HepG2 (cell line): ENCODE measurements at regions not wholly inside any gene's neighbourhood (a gene's known extent, or its start where the extent isn't known, plus 50 kb on each side); places are given as distances from the start of the nearest gene placed in this dataset.
"Not testable (repeated sequence)": the region's sequence is repeated elsewhere in the genome, so short reads cannot be mapped to it uniquely, and the experiment has no call there.

Experiments
- ATAC-seq: fragments of 200-7000 bp; cut with Tn5 transposase; 3 replicates; pipeline ENCODE4 v1.9.1; 2020; ENCODE audit warnings: mild to moderate bottlenecking, moderate library complexity
- BruUV-seq: library from RNA; stranded (reverse); fragments of 400-500 nt; replicated peaks from 2 replicates; lab custom pipeline; 2021; lab: Mats Ljungman, UMichigan
- CTCF ChIA-PET: fragments of 300-600 bp; formaldehyde crosslinking; extraction: SDS; loops from one replicate; lab custom pipeline; 2021; ENCODE audit warnings: low total read pairs, inconsistent platforms, low intra/inter-chr PET ratio; lab: Yijun Ruan, JAX
- POLR2A ChIA-PET: fragments of 350-600 bp; sonication (Branson Sonifier 250); formaldehyde crosslinking; loops from one replicate; lab custom pipeline; 2020; ENCODE audit warnings: antibody characterized with exemption, inconsistent platforms; lab: Yijun Ruan, JAX
- DNase-seq: peaks from one replicate; pipeline ENCODE4 v3.0.0-alpha.2; 2015; ENCODE audit warnings: low spot score
- FAIRE-seq: peaks from 3 replicates; lab custom pipeline; 2011; peaks lifted over from hg19 to GRCh38; lab: Jason Lieb, UNC
- H2AFZ ChIP-seq: one replicate; pipeline ENCODE4 v1.6.1; 2011; ENCODE audit warnings: low read length, inconsistent platforms
- H3K27ac ChIP-seq: fragments of 300-600 bp; 3 replicates; pipeline ENCODE4 v1.8.0; 2011; ENCODE audit warnings: mixed run types, mild to moderate bottlenecking, mixed read lengths, low read length, inconsistent platforms; ENCODE audit not compliant: insufficient read depth; ENCODE audit errors: extremely low read length
- H3K27me3 ChIP-seq, 2 experiments: fragments of 200-600 bp in 1 of 2; 2 replicates in 1 of 2; 3 replicates in 1 of 2; pipeline versions ENCODE4 v1.6.0 to v1.8.0; 2011; ENCODE audit warnings: low read length in 2 of 2, mild to moderate bottlenecking in 2 of 2, moderate library complexity in 2 of 2, inconsistent platforms in 1 of 2; ENCODE audit not compliant: insufficient read depth in 2 of 2, control insufficient read depth in 1 of 2
- H3K36me3 ChIP-seq, 2 experiments: fragments of 200-600 bp in 1 of 2; replicated peaks in 1 of 2; 2 replicates in 1 of 2; 3 replicates in 1 of 2; pipeline versions ENCODE4 v1.5.1 to v1.8.0; 2011; ENCODE audit warnings: low read length in 2 of 2, inconsistent platforms in 1 of 2; ENCODE audit not compliant: insufficient read depth in 2 of 2, control insufficient read depth in 1 of 2
- H3K4me1 ChIP-seq: 2 replicates; pipeline ENCODE4 v1.5.1; 2012; ENCODE audit warnings: low read length, inconsistent platforms; ENCODE audit not compliant: insufficient read depth
- H3K4me2 ChIP-seq: 2 replicates; pipeline ENCODE4 v1.6.0; 2011; ENCODE audit warnings: low read depth, low read length, inconsistent platforms
- H3K4me3 ChIP-seq, 3 experiments: fragments of 200-600 bp in 1 of 3; sonication (generic), shearing (Covaris generic) in 1 of 3; replicated peaks in 1 of 3; 2 replicates each; pipeline ENCODE4 v1.5.1; 2011 to 2016; ENCODE audit warnings: low read length in 3 of 3, inconsistent platforms in 2 of 3, low read depth in 2 of 3, mild to moderate bottlenecking in 2 of 3, control low read depth in 1 of 3, mixed read lengths in 1 of 3; ENCODE audit not compliant: insufficient read depth in 1 of 3
- H3K79me2 ChIP-seq: one replicate; pipeline ENCODE4 v1.6.1; 2011; ENCODE audit warnings: low read length, inconsistent platforms; ENCODE audit not compliant: insufficient read depth
- H3K9ac ChIP-seq: 2 replicates; pipeline ENCODE4 v1.6.0; 2011; ENCODE audit warnings: mild to moderate bottlenecking, low read depth, low read length, inconsistent platforms; ENCODE audit not compliant: insufficient read depth
- H3K9me3 ChIP-seq: 2 replicates; pipeline ENCODE4 v1.5.1; 2012; ENCODE audit warnings: mild to moderate bottlenecking, low read length
- H4K20me1 ChIP-seq: 2 replicates; pipeline ENCODE4 v1.6.0; 2011; ENCODE audit warnings: inconsistent platforms, mild to moderate bottlenecking, low read length, moderate library complexity; ENCODE audit not compliant: insufficient read depth
- ARID5B ChIP-seq: IDR thresholded peaks from 2 replicates; pipeline ENCODE4 v1.4.0; 2020; ENCODE audit warnings: mild to moderate bottlenecking, missing genetic modification reagents
- GZF1 ChIP-seq: sonication (generic); formaldehyde crosslinking; IDR thresholded peaks from 2 replicates; pipeline ENCODE4 v1.5.1; 2020; ENCODE audit warnings: mild to moderate bottlenecking, missing genetic modification reagents
- NFE2L2 ChIP-seq: fragments of 150-350 bp; IDR thresholded peaks from 2 replicates; pipeline ENCODE4 v1.6.1; 2014; ENCODE audit warnings: low read length
- POLR2G ChIP-seq: fragments of 200-400 bp; formaldehyde crosslinking; IDR thresholded peaks from 2 replicates; pipeline ENCODE4 v1.6.1; 2018; ENCODE audit warnings: mild to moderate bottlenecking, low read depth, low read length, moderate library complexity
- RARG ChIP-seq: sonication (generic); formaldehyde crosslinking; IDR thresholded peaks from 2 replicates; pipeline ENCODE4 v1.4.0; 2020; ENCODE audit warnings: low read depth, mild to moderate bottlenecking, missing genetic modification reagents
- RFX5 ChIP-seq: IDR thresholded peaks from 2 replicates; pipeline ENCODE4 v1.6.1; 2011; ENCODE audit warnings: low read depth, low read length, improper control_type of control experiment
- THAP8 ChIP-seq: sonication (generic); formaldehyde crosslinking; IDR thresholded peaks from 2 replicates; pipeline ENCODE4 v1.5.1; 2020; ENCODE audit warnings: missing genetic modification reagents, mild to moderate bottlenecking, borderline replicate concordance
- WGBS: methylation state at CpG from one replicate; pipeline ENCODE4 v1.1.6; 2017; ENCODE audit warnings: low lambda C conversion rate; 5-methylcytosine and 5-hydroxymethylcytosine counted together
- in situ Hi-C: cut with HindIII; loops from 2 replicates; pipeline ENCODE4 v1.10.0; 2017; ENCODE audit warnings: low pct_unique_long_range_greater_than_20kb; ENCODE audit not compliant: extremely low pct_ligation_motif_present
- intact Hi-C: fragments of 100-400 bp; cut with micrococcal nuclease; formaldehyde crosslinking; loops from one replicate; pipeline ENCODE4 v1.10.0; 2022; ENCODE audit not compliant: unreplicated experiment

GRCh38 chr5:36508331-36508730, 98.1 kb upstream of the SLC1A3 start:
- POLR2A ChIA-PET, BruUV-seq: not testable (repeated sequence)

GRCh38 chr5:36513647-36514046, 92.8 kb upstream of the SLC1A3 start:
- ATAC-seq, H3K4me1 ChIP-seq, intact Hi-C loops, H3K27ac ChIP-seq, POLR2A ChIA-PET, DNase-seq, H3K4me2 ChIP-seq, H3K9me3 ChIP-seq, H3K79me2 ChIP-seq, H3K27me3 ChIP-seq, H3K4me3 ChIP-seq, H3K9ac ChIP-seq, CTCF ChIA-PET, BruUV-seq, H2AFZ ChIP-seq, FAIRE-seq, H3K36me3 ChIP-seq, H4K20me1 ChIP-seq: not testable (repeated sequence)
- 23% methylated on average over 3 of the region's 3 CpGs for WGBS
- in situ Hi-C loops = loop anchor here (25.0 kb wide), 1 partner anchor 251 kb away; no protein-coding TSS in a partner anchor

More at GRCh38 chr5:36508331-36508730, 98.1 kb upstream of the SLC1A3 start:
- H3K4me3 ChIP-seq, FAIRE-seq, H3K4me1 ChIP-seq, ATAC-seq, H3K36me3 ChIP-seq, H3K27me3 ChIP-seq, H3K27ac ChIP-seq, H3K9me3 ChIP-seq, H4K20me1 ChIP-seq, DNase-seq, H3K4me2 ChIP-seq, H3K79me2 ChIP-seq, H2AFZ ChIP-seq, H3K9ac ChIP-seq: not testable (repeated sequence)
- WGBS = 0% methylated on average over 2 of the region's 5 CpGs
- in situ Hi-C loops (loop anchor here (25.0 kb wide), 1 partner anchor 246 kb away; no protein-coding TSS in a partner anchor), intact Hi-C loops (loop anchor here (10.0 kb wide), 1 partner anchor 434 kb away; no protein-coding TSS in a partner anchor)
- CTCF ChIA-PET = interaction anchor here (2.0 kb wide), 1 partner anchor 243 kb away, joined by 10 read pairs; no protein-coding TSS in a partner anchor

GRCh38 chr5:36519881-36520280, 86.5 kb upstream of the SLC1A3 start:
- H3K9ac ChIP-seq = no peak overlapping the region
- CTCF ChIA-PET = no interaction called here
- no peak overlapping the region for H3K4me3 ChIP-seq
- BruUV-seq = no TSS peak
- no peaks in the 10 kb centered on the region for H3K79me2 ChIP-seq
- intact Hi-C loops (no loop called here), in situ Hi-C loops (loop anchor here (25.0 kb wide), 1 partner anchor 258 kb away; no protein-coding TSS in a partner anchor)
- 22% methylated on average over 2 of the region's 2 CpGs for WGBS
- POLR2A ChIA-PET = no interaction called here
- FAIRE-seq = no peak
- no peaks in the 10 kb centered on the region for H4K20me1 ChIP-seq
- no peaks in the 10 kb centered on the region for H3K4me1 ChIP-seq
- H3K27me3 ChIP-seq = peaks cover 1 to 9% of the 10 kb centered on the region in 2 experiments; a peak in 3 of 5 replicates
- H3K9me3 ChIP-seq = no peaks in the 10 kb centered on the region
- H2AFZ ChIP-seq = no peak overlapping the region
- no peaks in the 10 kb centered on the region for H3K36me3 ChIP-seq
- H3K4me2 ChIP-seq = no peak overlapping the region
- DNase-seq = no peak
- no peak for ATAC-seq
- no peak overlapping the region for H3K27ac ChIP-seq
- TF ChIP-seq RARG (no peak), THAP8 (CRISPR knock-in tag) (no peak), POLR2G (no peak), RFX5 (no peak), ARID5B (CRISPR knock-in tag) (no peak), GZF1 (CRISPR knock-in tag) (no peak), NFE2L2 (no peak)
